ENCODE measurements at regions not wholly inside any gene's neighbourhood (a gene's known extent, or its start where the extent isn't known, plus 50 kb on each side); places are given as distances from the start of the nearest gene placed in this dataset.

- no peak for DNase-seq (ENCODE audit: low read depth)
- in situ Hi-C loops (cut with HindIII; ENCODE audit: low sequenced_read_pairs) = no loop called here
Measured at GRCh38 chr11:116278076-116278475, 494.7 kb downstream of the BUD13 start.

GRCh38 chr11:116276051-116277044, 496.4 kb downstream of the BUD13 start:
- H3K4me3 ChIP-seq (ENCODE audit: low read depth, low read length) = no peak overlapping the region
- in situ Hi-C loops (cut with HindIII; ENCODE audit: low sequenced_read_pairs) = no loop called here
- DNase-seq (ENCODE audit: low read depth) = peak; percentile 19
- peak; percentile 88 for TF ChIP-seq CTCF (IDR thresholded peaks at IDR 0.05; ENCODE audit: low read depth, low read length, missing control alignments)

More at GRCh38 chr11:116278076-116278475, 494.7 kb downstream of the BUD13 start:
- H3K4me3 ChIP-seq (ENCODE audit: low read depth, low read length) = no peak overlapping the region
- TF ChIP-seq CTCF (IDR thresholded peaks at IDR 0.05; ENCODE audit: low read depth, low read length, missing control alignments) = no peak

DNA sequence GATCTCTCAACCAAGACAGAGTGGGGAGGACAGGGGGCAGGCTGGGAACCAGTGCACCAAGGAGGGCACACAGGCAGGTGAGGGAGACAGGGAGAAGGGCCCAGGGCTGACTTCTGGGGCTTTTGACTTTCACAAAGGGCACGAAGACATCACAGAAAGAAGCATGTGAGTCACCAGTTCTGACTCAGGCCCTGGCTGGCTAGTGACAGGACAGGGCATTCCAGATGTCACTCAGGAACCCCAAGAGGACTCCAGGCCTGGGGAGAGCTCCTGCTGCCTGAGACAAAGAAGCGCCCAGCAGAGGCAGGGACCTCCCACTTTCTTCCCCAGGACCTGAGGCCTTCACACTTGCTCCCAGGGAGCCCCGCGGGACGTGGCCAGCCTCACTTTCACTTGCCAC, 497.2 kb downstream of the BUD13 start:
- no peak overlapping the region for H3K4me3 ChIP-seq (ENCODE audit: low read depth, low read length)
- no peak for DNase-seq (ENCODE audit: low read depth)
- in situ Hi-C loops (cut with HindIII; ENCODE audit: low sequenced_read_pairs) = no loop called here
- TF ChIP-seq CTCF (IDR thresholded peaks at IDR 0.05; ENCODE audit: low read depth, low read length, missing control alignments) = no peak

DNA sequence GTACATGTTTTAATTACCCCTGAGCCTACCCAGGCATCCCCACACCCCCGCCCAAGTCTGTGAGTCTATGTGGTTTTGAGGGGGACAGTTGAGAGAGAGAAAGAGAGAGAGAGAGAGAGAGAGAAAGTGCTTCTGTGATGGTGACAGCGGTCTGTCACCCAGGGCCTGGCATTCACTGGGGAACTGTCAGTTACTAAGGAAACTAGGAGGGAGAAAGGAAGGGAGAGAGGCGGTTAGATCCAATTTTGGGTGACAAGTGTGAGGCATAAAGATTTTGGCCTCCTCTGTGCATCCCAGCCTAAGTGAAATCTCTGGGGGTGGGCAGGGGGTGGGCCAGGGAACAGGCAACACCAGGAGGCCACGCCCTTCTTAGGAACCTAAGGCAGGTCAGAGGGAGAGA, 498.3 kb downstream of the BUD13 start:
- DNase-seq (ENCODE audit: low read depth) = no peak
- TF ChIP-seq CTCF (IDR thresholded peaks at IDR 0.05; ENCODE audit: low read depth, low read length, missing control alignments) = no peak
- no peak overlapping the region for H3K4me3 ChIP-seq (ENCODE audit: low read depth, low read length)
- in situ Hi-C loops (cut with HindIII; ENCODE audit: low sequenced_read_pairs) = no loop called here

GRCh38 chr11:116272181-116272789, 500.5 kb downstream of the BUD13 start:
- TF ChIP-seq CTCF (IDR thresholded peaks at IDR 0.05; ENCODE audit: low read depth, low read length, missing control alignments) = no peak
- DNase-seq (ENCODE audit: low read depth) = no peak

GRCh38 chr11:116271479-116271878, 501.3 kb downstream of the BUD13 start:
- H3K4me3 ChIP-seq (ENCODE audit: low read depth, low read length) = no peak overlapping the region
- TF ChIP-seq CTCF (IDR thresholded peaks at IDR 0.05; ENCODE audit: low read depth, low read length, missing control alignments) = no peak
- no peak for DNase-seq (ENCODE audit: low read depth)
- in situ Hi-C loops (cut with HindIII; ENCODE audit: low sequenced_read_pairs) = no loop called here

More at GRCh38 chr11:116272181-116272789, 500.5 kb downstream of the BUD13 start:
- in situ Hi-C loops (cut with HindIII; ENCODE audit: low sequenced_read_pairs) = no loop called here
- H3K4me3 ChIP-seq (ENCODE audit: low read depth, low read length) = no peak overlapping the region
